Hematopoietic multipotent progenitor cell treated with erythropoietin and hydrocortisone succinate and interleukin-3 and kit ligand, for 6 days (in vitro differentiated cells): ENCODE measurements at regions not wholly inside any gene's neighbourhood (a gene's known extent, or its start where the extent isn't known, plus 50 kb on each side); places are given as distances from the start of the nearest gene placed in this dataset.
"Not testable (repeated sequence)": the region's sequence is repeated elsewhere in the genome, so short reads cannot be mapped to it uniquely, and the experiment has no call there.

Experiments used
- DNase-seq: peaks from one replicate; pipeline ENCODE4 v3.0.0-alpha.2; 2015

DNA sequence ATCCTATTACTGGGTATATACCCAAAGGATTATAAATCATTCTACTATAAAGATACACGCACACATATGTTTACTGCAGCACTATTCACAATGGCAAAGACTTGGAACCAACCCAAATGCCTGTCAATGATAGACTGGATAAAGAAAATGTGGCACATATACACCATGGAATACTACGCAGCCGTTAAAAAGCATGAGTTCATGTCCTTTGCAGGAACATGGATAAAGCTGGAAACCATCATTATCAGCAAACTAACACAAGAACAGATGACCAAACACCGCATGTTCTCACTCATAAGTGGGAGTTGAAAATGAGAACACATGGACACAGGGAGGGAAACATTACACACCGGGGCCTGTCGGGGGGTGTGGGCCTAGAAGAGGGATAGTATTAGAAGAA lies 307.4 kb upstream of the TBX18 start:
- DNase-seq: not testable (repeated sequence)

DNA sequence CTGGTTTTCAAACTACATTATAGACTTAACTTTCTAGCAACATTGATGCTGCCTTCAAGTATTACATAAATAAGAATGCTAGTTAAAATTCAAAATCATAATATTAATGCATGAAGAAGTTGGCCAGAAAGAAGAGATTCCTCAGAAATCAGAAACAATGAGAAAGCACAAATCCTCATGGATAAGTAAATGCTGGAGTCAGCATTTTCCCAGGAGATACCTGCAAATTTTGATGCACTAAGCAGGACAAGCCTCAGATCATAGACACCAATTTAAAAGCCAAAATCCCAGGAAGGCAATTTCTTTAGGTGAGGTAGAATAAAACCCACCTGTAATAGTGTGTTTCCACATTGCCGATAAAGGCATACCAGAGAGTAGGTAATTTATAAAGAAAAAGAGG lies 305.2 kb upstream of the TBX18 start:
- DNase-seq: no peak

DNA sequence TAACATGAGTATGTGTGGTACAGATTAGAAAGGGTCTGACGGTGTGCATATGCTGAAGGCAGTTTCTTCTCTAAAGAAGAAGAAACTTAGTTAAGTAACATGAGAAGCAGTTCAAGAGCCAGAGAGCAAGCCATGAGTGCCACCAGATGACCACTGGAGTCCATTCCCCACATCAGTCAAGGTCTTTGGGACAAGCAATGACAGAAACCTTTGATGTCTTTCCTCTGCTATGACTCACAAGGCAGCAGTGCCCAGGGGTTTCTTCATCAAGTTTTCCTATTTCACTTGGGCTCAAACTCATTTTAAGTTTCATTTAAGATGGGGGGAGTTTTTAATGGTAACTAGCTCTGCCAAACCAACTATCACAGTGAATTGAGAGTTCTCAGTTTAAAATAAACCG lies 303.8 kb upstream of the TBX18 start:
- DNase-seq: no peak

DNA sequence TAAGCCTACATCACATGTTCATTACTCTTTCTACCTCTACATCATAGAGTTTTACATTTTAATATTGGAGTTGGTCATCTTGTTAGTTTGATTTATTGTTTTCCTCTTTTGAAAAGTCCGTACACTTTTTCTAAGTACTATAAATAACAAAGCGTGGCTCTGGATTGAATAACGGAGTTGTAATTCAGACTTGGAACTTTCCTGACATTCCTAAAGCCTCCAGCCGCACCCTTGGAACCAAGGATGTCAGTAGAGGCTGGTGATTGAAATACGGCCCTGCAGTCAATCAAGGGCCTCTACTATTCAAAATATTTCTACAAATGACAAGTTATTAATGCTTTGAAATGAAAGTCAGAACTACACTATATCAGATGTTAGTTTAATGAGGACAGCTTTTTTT lies 301.9 kb upstream of the TBX18 start:
- no peak for DNase-seq

DNA sequence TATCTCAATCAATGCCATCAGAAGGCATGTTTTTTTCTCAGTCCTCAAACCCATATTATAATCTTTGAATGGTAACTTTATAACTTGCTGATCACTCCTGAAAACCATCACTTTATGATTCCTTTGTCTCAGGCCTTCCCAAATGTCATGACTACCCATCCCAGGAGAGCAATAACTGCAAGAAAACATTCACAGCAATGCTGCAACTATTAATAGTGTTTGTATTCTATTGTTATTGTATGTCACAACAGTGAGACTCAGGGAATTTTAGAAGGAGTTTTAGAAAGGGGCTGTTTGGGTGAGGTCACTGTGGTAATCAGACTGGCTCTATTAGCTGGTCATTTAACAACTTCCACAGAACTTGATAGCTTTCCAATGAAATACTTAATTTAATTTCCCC lies 301.4 kb upstream of the TBX18 start:
- no peak for DNase-seq

DNA sequence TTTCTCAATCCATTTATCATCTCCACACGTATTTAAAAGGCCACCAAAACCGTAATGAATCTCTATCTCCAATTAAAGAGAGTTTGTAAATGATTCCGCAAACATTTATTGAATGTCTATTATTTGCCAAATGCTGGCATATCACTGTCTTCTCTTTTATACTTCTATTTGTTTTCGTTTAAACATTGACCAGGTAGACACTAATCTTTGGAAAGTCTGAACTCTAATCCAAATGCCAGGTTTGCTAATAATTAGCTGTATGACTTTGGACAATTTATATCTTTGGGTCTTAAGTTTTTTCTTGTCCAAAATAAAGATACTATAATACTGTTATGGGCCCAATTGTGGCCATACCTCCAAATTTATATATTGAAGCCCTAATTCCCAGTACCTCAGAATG lies 299.2 kb upstream of the TBX18 start:
- no peak for DNase-seq

DNA sequence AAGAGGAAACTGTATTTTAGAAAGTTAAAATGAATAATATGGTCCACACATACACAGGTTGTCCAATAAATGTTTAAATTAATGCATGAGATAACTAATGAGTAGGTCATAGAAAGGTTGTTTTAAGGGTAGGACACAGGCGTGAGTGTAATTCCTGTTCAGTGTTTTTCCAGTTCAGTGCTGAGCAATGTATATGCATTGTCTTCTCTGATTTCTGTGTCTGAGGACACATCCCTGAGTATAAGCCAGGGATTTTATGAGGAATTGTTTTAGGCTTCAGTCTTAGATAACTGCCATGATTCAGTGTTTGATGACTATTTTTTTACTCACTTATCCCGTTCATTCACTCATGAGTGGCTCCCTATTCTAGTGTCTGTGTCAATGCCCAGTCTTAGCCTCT lies 298.5 kb upstream of the TBX18 start:
- DNase-seq: no peak

DNA sequence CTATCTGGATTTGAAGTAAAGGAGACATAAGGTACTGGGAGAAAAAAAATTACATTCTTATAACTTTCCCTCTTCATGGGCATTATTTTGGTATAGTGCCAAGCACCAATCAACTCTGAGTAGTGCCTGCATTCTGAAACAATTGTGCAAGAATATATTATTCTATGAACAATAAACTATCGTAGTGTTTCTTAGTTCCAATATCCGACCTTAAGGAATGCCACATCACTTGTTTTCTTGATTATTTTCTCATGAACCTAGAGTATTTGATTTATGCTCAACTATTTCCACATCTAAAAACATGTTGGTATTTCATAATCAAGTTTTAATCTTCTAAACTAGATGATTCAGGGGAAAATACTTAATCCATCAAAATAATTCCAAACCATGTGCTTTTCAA lies 294.4 kb upstream of the TBX18 start:
- no peak for DNase-seq

DNA sequence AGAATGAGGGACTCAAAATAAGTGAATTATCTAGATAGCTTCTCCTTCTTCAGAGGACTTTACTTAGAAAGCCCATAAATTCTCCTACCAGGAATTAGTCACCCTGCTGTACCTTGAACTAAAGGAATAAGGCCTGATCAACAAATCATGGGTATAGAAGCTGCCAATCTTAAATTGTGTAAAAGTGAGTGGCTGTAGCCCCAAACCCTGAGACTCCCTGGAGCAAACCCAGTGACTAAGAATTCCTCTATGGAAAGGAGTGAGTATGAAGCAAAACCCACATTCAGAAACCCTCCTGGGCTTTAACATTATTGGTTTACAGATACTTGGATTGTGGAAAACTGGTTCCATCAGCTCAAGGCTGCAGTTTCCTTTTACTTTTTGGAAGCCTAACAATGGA lies 285.8 kb upstream of the TBX18 start:
- no peak for DNase-seq

DNA sequence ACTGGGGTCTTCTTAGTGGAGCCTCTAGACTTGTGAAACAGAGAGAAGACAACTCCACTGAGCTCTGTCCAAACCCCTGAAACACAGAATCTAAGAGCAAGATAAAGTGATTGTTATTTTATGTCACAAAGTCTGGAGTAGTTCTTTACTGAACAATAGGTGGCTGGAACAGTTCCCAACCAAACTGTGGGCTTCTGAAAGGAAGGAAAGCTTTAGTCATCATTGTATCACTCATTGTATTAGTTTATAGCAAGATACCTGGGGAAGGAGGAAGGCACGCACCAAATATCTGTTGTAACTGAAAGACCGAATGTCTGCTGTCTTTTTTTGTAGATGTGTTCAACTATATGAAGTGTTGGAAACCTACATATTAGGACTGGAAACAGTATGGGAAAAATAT lies 284.9 kb upstream of the TBX18 start:
- no peak for DNase-seq

DNA sequence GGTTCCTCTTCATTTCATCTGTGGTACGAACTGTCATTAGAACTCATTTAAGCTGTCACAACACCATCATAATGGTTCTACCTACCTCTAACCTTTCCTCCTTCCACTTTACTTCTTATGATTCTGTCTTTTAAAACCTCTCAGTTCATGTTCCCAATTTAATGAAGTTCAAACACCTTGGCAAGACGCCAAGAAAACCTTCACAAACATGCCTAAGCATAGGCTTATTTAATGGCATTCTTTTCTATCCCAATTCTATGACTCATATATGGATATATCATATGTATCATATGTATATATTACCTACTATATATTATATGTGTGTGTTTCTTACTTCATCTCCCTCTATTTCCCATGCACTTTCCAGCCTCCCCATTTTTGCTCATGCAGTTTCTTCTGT lies 283.4 kb upstream of the TBX18 start:
- DNase-seq: no peak

DNA sequence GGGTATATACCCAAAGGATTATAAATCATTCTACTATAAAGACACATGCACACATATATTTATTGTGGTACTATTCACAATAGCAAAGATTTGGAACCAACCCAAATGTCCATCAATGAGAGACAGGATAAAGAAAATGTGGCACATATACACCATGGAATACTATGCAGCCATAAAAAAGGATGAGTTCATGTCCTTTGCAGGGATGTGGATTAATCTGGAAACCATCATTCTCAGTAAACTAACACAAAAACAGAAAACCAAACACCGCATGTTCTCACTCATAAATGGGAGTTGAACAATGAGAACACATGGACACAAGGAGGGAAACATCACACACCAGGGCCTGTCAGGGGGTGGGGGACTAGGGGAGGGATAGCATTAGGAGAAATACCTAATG lies 281.4 kb upstream of the TBX18 start:
- DNase-seq: not testable (repeated sequence)

DNA sequence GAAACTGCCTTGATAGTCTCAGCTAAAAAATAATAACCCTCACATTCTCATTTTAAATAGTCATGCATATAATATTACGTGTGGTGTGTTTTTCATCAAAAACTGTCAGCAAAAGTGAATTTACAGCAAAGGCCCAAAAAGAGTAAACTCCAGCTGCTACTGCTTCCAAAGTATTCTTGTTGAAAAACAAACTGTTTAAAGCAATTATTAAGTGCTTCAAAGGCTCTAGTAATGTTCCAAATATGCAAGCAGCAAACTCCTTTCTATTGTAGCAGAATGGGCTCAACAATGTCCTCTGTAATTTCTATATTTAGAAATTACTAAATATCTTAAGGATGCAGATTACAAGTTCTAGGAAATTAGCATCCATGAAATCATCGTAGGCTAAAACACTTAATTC lies 280.0 kb upstream of the TBX18 start:
- no peak for DNase-seq

DNA sequence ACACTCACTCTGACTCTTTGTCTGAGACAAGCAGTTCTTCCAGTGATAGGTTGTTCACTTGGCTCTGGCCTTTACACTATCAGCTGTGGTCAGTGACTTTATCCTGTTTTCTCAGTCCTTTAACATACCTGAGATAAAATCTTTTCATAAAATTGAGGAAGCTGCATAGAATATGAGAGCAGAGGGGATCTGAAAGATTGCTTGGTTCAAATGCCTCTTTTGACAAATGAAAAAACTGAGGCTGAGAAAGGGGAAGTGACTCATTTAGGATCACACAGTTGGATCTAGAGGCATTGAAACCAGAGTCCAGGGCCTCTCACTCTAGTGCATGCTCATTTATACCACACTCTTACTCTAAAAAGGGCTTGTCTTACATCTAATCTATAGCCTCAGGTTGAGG lies 277.0 kb upstream of the TBX18 start:
- DNase-seq: no peak

DNA sequence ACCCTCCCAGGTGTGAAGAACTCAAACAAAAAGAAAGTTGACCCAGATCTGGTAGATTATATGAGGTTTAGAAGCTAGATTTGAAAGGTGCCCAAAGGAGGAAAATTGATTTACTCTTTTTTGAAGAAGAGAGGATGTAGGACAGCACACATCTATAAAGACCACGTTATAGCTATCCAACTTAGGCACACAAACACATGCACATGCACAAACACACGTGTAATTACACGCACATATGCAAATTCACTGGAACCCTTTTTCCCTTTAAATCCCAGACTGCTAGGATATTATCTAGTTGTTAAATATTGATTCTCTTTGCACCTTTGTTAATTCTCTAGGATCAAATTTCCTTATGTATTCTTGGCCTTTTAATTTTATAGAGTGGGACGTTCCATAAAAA lies 272.8 kb upstream of the TBX18 start:
- no peak for DNase-seq

DNA sequence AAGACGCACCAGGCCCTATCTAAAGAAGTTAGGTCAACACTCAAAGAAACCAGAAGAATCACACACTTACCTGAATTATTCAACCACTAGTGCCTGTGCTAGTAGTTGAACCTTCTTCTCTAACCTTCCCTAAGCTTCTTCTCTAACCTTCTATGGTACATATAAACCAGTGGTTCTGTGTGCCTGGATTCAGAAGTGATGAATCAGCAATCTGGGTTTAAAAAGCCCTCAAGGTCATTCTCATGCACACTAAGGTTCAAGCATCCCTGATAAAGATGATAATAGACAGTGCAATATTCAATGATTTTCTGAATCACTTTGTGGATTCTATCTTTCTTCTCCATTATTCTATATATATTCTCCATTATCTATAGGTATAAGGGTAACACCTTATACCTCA lies 271.4 kb upstream of the TBX18 start:
- no peak for DNase-seq

DNA sequence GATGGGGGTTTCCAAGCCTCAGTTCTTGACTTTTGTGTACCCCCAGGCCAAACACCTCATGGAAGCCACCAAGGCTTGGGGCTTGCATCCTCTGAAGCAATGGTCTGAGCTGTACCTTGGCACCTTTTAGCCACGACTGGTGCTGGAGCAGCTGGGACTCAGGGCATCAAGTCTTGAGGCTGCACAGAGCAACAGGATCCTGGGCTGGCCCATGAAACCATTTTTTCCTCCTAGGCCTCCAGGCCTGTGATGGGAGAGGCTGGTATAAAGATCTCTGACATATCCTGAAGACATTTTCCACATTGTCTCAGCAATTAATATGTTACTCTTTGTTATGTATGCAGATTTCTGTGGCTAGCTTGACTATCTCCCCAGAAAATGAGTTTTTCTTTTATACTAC lies 269.1 kb upstream of the TBX18 start:
- no peak for DNase-seq

DNA sequence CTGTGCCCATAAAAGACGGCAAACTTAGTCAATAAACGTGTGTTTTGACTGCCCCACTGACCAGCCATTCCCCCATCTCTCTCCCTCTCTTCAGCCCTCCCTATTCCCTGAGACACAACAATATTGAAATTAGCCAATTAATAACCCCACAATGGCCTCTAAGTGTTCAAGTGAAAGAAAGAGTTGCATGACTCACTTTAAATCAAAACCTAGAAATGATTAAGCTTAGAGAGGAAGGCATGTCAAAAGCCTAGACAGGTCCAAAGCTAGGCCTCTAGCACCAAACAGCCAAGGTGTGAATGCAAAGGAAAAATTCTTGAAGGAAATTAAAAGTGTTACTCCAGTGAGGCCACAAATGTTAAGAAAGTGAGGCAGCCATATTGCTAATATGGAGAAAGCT lies 261.6 kb upstream of the TBX18 start:
- no peak for DNase-seq

DNA sequence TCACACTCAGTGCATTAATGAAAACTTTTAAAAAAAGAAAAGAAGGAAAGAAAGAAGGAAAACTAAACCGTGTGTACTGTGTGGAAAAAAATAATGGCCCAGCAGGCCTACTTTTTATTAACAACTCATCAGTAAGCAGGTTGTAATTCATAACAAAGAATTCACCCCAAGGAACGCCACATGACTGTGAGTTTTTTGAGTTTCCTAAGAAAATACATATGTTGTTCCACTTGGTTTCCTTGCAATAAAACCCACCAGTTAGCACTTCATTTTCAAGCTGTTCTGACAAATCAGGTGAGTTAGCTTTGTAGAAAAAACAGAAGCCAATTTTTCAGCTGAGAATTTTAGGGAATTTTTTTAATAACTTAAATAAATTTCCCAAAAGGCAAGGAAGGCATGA lies 259.3 kb upstream of the TBX18 start:
- DNase-seq: no peak

DNA sequence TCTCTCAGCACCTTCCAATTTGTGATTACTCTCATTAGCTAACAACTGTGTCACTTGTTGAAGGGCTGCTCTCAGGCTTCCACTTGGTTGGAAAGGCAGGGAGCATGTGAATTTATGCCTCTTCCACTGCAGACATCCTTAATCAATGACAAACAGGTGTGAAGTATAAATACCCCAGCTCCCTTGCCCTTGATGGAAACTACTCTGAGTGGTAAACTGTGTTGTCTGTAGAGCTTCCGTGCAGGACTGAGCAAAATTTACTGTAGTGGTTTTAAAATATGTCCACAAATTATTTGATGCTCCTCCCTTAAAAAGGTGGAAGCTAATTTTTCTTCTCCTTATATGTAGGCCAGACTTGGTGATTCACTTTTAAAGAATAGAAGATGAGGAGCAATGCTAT lies 253.0 kb upstream of the TBX18 start:
- DNase-seq: no peak

DNA sequence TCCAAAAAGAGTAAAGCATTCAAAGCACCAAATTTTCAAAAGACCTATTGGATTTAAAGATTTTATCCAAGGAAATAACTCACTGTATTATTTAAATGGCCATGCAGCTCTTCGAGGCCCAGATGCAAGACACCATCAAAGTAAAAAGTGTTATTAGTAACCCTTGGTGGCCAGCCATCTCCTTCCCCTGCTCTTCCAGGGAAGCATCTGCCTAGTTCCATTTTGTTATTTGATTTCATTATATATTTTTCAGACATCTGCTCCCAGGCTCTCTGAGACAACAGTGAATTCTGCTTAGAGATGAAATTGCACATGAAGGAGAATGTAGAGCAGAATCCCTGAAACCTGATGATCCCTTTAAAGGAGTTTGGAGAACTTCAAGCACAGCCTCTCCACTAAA lies 252.3 kb upstream of the TBX18 start:
- no peak for DNase-seq

DNA sequence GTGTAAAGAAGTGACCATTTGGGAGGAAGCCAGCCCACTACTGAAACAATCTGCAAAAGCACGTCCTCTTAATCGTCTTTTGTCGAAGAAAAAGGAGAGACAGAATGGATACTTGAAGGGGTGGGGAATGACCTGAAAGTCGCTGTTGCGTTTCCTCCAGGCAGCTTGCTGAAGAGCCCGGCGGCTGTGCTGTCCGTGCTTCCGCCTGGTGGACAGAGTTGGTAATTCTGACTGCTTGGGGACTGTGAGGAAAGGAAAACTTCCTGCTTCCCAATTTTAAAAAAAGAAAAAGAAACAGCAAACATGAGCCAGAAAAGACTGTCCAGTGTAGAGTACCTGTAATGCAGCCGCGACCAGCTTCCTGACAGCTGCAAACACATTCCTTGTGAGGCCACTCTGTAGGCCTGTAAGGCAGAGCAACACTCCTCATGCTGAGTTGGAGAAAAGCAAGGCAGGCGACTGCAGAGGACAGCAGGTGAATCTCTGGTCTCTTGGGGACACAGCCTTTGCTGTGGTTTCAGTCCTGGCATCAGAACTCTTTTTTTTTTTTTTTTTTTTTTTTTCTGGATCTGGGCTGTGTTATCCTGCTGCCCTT lies 251.1 kb upstream of the TBX18 start:
- DNase-seq: peak; percentile 51

DNA sequence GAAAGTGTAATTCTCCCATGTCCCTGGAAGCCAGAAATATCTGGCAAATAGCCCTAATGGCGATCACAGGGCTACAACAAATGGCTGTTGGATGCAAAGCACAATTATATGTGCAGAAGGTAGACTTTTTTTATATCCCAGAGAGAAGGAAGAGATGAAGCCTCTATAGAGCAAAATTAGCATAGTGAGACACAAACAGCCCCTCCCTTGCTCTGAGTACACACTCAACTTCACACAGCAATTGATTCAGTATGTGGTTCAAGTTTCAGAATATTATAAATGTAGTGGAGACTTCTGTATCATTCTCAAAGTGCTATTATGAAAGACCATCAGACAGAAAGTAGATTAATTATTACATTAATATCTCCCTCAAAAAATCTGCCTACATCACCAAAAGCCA lies 246.5 kb upstream of the TBX18 start:
- no peak for DNase-seq

DNA sequence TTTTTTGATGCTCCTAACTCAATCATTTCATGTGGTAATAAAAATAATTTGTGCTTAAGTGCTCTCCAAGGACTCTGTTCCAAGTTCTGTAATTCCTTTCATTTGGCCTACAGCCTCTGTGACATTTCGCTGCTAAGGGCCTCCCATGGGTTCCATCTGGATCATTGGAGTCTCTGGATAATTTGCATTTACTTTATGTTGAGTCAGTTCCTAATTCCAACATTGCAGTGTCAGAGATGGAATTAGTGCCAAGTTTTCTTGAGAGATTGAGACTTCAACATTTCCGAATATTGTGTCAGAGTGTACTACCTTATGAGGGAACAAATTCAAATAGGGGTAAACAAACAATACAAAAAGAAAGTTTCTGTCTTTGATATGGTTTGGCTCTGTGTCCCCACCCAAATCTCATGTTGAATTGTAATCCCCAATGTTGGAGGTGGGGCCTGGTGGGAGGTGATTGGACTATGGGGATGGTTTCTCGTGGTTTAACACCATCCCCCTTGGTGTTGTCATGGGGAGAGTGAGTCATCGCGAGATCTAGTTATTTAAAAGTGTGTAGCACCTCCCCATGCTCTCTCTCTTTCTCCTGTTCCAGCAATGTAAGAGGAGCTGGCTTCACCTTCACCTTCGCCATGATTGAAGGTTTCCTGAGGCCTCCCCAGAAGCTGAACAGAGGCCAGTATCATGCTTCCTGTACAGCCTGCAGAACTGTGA lies 244.1 kb upstream of the TBX18 start:
- no peak for DNase-seq

DNA sequence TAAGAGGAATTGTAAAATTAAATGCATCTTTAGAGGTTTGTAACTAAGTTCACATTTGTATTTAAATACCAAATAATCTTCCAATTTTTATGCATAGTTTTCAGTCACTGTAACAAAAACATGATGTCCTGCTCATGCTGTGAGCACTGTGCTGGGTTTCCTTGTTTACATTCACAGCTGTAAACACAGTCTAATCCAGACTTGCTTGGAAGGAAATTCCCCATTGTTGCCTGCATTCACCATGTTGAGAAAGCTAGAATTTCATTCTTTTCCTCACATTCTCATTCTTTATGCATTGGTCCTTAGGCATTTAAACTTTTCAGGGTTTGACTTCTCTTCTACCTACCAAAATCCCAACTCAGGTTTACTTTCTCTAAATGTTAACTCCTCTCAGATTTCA lies 242.0 kb upstream of the TBX18 start:
- no peak for DNase-seq
